GM10266 (cell line): ENCODE measurements at regions not wholly inside any gene's neighbourhood (a gene's known extent, or its start where the extent isn't known, plus 50 kb on each side); places are given as distances from the start of the nearest gene placed in this dataset.

Experiments used
- DNase-seq: peaks from one replicate; pipeline ENCODE4 v3.0.0; 2012; ENCODE audit errors: extremely low spot score
- CTCF ChIP-seq: IDR thresholded peaks from 2 replicates; pipeline ENCODE4 v1.5.1; 2012; ENCODE audit warnings: mild to moderate bottlenecking, low read depth; ENCODE audit not compliant: control insufficient read depth, insufficient read depth; ENCODE audit errors: missing control alignments

DNA sequence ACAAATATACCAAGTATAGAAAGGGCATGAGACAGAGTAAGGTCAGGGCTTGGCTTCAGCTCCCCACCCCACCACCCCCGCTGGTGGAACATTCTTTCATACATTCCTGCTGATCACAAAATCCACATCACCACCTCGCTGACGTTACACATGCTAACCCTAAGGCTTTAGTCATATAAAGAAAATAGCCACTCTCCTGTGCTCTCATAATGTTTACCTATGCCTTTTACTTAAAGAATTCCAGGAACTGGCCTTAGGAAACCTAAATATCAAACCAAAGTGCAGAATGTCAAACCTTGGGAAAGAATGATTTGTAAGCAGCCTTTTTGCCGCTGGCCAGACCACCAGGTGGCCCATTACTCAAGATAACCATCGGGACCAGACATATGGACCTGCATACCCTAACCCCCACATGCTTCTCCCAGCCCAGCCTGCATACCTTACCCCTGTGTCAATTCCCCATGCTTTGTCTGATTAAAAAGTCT is 136.3 kb upstream of the SLC39A10 start:
- no peak for DNase-seq
- TF ChIP-seq CTCF: no peak

DNA sequence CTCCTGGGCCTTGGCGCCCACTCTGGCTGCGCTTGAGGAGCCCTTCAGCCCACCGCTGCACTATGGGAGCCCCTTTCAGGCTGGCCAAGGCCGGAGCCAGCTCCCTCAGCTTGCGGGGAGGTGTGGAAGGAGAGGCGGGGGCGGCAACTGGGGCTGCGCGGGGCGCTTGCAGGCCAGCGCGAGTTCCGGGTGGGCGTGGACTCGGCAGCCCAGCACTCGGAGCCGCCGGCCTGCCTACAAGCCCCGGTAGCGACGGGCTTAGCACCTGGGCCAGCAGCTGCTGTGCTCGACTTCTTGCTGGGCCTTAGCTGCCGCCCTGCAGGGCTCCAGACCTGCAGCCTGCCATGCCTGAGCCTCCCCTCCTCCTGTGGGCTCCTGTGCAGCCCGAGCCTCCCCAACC is 141.5 kb upstream of the SLC39A10 start:
- no peak for DNase-seq
- no peak for TF ChIP-seq CTCF

DNA sequence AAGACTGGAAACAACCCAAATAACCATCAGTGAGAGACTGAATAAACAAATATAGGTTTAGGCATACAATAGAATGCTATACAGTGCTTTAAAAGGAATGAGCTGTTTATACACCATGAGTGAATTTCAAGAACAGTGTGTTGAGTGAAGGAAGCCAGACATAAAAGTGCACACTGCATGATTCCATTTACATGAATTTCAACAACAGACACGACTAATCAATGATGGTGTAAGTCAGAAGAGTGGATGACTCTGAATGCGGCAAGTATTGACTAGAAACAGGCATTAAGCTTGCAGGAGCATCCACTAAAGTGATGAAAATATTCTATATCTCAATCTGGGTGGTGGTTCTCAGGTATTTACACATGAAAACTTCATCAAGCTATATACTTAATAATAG is 142.7 kb upstream of the SLC39A10 start:
- DNase-seq: no peak
- no peak for TF ChIP-seq CTCF

DNA sequence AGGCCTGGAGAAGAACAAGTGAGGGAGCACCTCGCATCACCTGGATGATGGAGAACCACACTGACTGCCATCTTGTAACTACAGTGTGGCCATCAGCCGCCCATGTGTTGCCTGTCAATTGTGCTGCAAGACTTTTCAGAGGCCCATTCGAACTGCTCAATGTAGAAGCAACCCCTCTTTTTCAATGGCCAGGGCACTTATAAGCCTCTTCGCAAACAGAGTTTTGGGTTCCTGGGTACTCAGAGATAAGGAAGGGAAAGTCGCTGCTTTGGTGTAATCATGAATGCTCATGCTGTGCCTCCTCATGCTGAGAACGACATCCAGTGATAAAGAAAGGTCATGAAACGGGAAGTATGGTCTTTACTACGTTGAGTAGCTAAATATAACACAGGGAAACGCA is 143.9 kb upstream of the SLC39A10 start:
- DNase-seq: no peak
- TF ChIP-seq CTCF: no peak

GRCh38 chr2:195509551-195509950 is 147.5 kb upstream of the SLC39A10 start:
- TF ChIP-seq CTCF: no peak

GRCh38 chr2:195508139-195508455 is 148.9 kb upstream of the SLC39A10 start:
- no peak for TF ChIP-seq CTCF
- DNase-seq: no peak

More at GRCh38 chr2:195509551-195509950, 147.5 kb upstream of the SLC39A10 start:
- no peak for DNase-seq

- DNase-seq: no peak
- no peak for TF ChIP-seq CTCF
Measured at GRCh38 chr2:195507447-195508138, 149.4 kb upstream of the SLC39A10 start.
